Right cardiac atrium (tissue), 5 donors: ENCODE measurements at regions not wholly inside any gene's neighbourhood (a gene's known extent, or its start where the extent isn't known, plus 50 kb on each side); places are given as distances from the start of the nearest gene placed in this dataset.

ENCODE experiments used
- ATAC-seq, 2 donors: fragments of 200-7000 bp; cut with Tn5 transposase; one replicate each; pipeline versions ENCODE4 v1.8.0 to v1.9.1; 2020; ENCODE audit warnings: moderate library complexity in 2 of 2, mild to moderate bottlenecking in 1 of 2
- DNase-seq, 3 donors: peaks; one replicate each; pipeline ENCODE4 v3.0.0-alpha.2; 2020
- H3K27ac ChIP-seq: one replicate; pipeline ENCODE4 v1.5.1; 2013; ENCODE audit warnings: mild to moderate bottlenecking, low read length, control low read depth, moderate library complexity
- H3K27me3 ChIP-seq: one replicate; pipeline ENCODE4 v1.6.1; 2013; ENCODE audit not compliant: control insufficient read depth, insufficient read depth
- H3K4me1 ChIP-seq: one replicate; pipeline ENCODE4 v1.6.1; 2013; ENCODE audit warnings: low read length; ENCODE audit not compliant: control insufficient read depth, insufficient read depth
- H3K4me3 ChIP-seq: one replicate; pipeline ENCODE4 v1.5.1; 2013; ENCODE audit warnings: low read length, control low read depth
- H3K9me3 ChIP-seq: one replicate; pipeline ENCODE4 v1.6.1; 2013; ENCODE audit warnings: low read length; ENCODE audit not compliant: control insufficient read depth
- WGBS: extraction: QIAGEN DNeasy Blood & Tissue Kit; methylation state at CpG from one replicate; pipeline ENCODE4 v1.1.7; 2013; 5-methylcytosine and 5-hydroxymethylcytosine counted together
- intact Hi-C, 4 donors: fragments of 100-400 bp; cut with DNase I; formaldehyde crosslinking; loops; one replicate each; pipeline versions ENCODE4 v1.11.0 to v1.14.0; 2022 to 2023
- donor health status: healthy with polysubstance abuse.
- donor health status: DM: no; HTN: yes; CAD: no.
- donor health status: DM: no; HTN: no; CAD: no.
- donor health status: DM: no; HTN: yes; CAD: no; lungs with severe emphysema.
- donor health status: DM: yes; HTN: yes; CAD: no.

DNA sequence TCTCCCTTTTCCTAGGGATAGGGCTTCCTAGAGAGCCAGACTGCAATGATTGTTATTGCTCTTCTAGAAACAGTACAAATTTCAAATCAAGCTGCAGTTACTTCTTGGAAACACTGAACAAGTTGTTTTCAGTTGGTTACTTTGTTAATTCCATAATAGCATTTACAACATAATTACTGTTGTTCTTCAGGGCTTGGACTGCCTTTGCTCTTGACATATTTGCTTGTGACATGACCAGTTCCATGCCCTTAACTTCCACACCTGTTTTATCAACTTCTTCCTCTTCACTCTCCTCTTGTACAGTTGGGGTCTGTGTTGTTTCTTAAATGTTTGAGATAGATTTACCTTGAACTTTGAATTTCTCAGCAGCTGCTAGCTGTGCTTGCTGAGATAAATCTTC, 104.4 kb downstream of the SEC23IP start:
- no peak overlapping the region for H3K27ac ChIP-seq
- no peak for ATAC-seq
- H3K27me3 ChIP-seq = no peaks in the 10 kb centered on the region
- no peak for DNase-seq
- intact Hi-C loops = no loop called here
- H3K4me1 ChIP-seq = no peaks in the 10 kb centered on the region
- no peaks in the 10 kb centered on the region for H3K9me3 ChIP-seq
- H3K4me3 ChIP-seq = no peak overlapping the region

DNA sequence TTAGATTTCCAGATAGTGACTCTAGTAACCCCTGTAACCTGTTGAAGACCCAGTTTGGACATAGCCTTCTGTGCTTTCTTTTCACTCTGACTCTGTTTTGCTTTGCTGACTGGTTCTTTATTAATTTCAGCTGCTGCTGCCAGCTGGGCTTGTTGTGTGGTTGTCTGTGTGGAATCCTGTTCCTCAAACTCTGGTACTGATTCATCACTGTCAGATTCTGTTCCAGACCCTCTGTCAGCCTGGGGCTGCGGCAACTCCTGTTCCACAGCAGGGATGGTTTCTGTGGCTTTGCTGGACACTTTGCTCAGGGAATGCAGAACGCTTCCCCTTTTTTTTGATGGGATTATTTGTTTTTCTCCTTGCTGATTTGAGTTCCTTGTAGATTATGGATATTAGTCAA, 104.9 kb downstream of the SEC23IP start:
- intact Hi-C loops = no loop called here
- H3K4me3 ChIP-seq = no peak overlapping the region
- DNase-seq = no peak
- no peaks in the 10 kb centered on the region for H3K4me1 ChIP-seq
- no peak for ATAC-seq
- 68% methylated on average over 2 of the region's 2 CpGs for WGBS
- no peaks in the 10 kb centered on the region for H3K27me3 ChIP-seq
- no peak overlapping the region for H3K27ac ChIP-seq
- no peaks in the 10 kb centered on the region for H3K9me3 ChIP-seq

DNA sequence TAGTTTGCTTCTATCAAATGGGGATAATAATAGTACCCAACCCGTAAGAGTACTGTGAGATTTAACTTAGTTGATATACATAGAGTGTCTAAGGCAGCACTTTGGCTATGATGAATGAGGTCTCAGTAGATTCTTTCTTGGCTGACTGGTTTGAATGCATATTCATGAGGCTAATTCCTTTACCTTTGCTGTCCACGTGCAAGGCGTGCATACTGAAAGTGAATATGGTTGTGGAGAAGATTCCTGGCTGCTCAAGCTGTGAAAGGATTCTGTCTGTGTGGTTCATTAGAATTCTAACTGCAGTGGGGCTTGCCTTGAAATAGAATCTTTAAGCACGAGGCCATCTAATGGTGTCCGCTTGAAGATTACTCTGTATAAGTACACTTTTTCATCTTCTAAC, 110.3 kb downstream of the SEC23IP start:
- 79% methylated on average over 5 of the region's 5 CpGs for WGBS
- intact Hi-C loops = no loop called here
- Histone ChIP-seq H3K27ac (no peak overlapping the region), H3K27me3 (no peaks in the 10 kb centered on the region), H3K4me3 (no peak overlapping the region), H3K9me3 (no peaks in the 10 kb centered on the region), H3K4me1 (no peaks in the 10 kb centered on the region)
- DNase-seq = no peak
- no peak for ATAC-seq

DNA sequence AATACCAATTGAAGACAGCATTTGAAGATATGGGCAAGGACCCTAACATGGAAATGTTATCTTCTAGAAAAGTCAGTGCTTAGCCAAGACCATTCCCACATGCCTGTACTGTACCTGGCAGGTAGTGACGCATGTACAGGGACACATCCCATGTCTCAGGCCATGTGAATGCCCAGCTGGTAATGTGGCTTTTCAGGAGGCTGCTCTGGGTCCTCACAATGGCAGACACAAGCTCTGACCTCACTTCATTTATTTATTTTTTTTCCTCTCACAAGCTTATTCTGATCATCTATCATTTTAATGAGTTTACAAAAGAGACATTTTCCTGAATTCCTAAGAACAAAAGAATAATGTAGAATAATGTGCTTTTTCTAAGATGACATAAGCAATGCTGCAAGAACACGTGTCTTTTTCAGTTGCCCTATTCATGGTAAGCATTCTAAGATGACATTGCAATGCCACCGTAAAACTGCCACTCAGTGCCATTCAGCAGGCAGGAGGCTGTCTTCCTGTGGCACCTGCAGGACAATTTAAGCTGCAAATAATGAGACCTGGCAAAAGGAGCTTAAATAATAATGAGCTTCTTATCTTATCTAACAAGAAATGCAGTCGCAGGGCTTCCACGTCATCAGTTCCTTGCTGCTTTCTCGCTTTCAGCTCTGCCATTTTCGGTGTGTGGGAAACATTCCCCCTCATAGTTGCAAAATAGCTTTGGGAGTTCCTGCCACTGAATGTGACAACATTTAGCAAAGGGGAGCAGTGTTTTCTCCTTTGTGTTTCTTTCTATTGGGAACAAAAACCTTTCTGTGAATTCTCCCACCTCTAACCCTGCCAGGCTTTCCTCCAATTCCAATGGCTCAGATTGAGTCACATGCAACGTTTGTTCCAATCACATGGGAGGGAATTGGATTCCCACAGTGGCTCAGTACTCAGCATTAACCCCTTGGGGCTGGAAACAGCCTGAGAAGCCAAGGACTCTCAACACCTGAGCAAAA, 113.0 kb downstream of the SEC23IP start:
- Histone ChIP-seq H3K4me3 (no peak overlapping the region), H3K27ac (no peak overlapping the region), H3K27me3 (no peaks in the 10 kb centered on the region), H3K9me3 (no peaks in the 10 kb centered on the region), H3K4me1 (no peaks in the 10 kb centered on the region)
- ATAC-seq (no peak), DNase-seq (no peak)
- WGBS = 42% methylated on average over 8 of the region's 8 CpGs
- intact Hi-C loops = no loop called here

DNA sequence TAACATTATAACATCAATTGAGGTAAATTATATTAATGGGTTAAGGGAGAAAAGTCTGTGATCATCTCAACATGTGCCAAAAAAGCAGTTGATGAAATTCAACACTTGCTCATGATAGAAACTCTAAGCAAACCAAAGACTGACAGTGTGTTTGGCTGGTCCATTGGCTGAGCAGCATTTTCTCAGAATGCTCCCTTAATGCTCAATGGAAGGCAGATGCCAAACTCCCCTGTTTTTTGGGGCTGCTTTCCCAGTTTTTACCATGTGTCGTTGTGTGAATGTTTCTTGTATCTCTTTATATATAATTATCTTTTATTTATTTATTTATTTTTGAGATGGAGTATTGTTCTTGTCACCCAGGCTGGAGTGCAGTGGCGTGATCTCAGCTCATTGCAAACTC, 114.7 kb downstream of the SEC23IP start:
- no peaks in the 10 kb centered on the region for H3K4me1 ChIP-seq
- intact Hi-C loops = no loop called here
- no peak for ATAC-seq

DNA sequence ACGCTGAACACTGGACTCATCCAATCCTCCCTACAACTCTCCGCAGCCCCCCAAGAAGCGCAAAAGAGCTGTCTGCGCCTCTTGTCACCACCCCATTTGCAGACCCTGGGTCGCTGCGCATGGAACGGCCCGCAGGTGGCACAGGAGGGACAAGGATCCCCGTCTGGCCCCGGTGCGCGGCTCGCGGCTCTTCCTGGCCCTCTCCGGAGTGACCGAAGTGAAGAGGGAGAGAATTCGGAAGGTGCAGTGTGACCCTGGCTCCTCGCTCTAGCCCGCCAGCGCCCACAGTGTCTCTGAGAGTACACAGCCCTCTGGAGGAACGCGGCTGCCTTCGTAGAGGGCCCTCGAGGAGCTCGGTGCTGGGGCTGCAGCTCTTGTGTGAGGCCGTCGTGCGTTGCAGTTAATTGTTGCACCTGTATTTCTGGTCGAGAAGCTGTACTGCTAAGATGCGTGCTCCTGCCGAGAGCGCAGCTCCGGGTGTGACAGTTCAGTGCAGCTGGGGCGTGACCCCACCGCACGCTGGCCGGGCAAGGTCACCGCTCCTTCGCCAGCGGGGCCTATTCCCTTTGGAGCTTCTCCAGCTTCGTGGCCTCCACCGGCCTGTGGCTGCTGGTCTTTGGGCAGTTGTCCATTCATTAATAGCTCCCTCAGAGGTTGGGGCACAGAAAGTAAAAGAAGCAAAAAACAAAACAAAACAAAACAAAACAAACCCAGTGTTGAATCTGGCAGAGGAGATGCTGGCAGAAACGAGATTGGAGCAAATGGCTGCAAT, 119.0 kb downstream of the SEC23IP start:
- Histone ChIP-seq H3K27me3 (no peaks in the 10 kb centered on the region), H3K4me1 (no peaks in the 10 kb centered on the region), H3K4me3 (no peak overlapping the region), H3K9me3 (no peaks in the 10 kb centered on the region), H3K27ac (no peak overlapping the region)
- DNase-seq = peak in 1 of 3 donors; percentile 42
- intact Hi-C loops = no loop called here
- 46% methylated on average over 43 of the region's 43 CpGs for WGBS
- ATAC-seq = no peak

More for the DNA sequence above, 114.7 kb downstream of the SEC23IP start:
- Histone ChIP-seq H3K4me3 (no peak overlapping the region), H3K9me3 (no peaks in the 10 kb centered on the region), H3K27me3 (no peaks in the 10 kb centered on the region), H3K27ac (no peak overlapping the region)
- 59% methylated on average over 2 of the region's 2 CpGs for WGBS
- DNase-seq = no peak

DNA sequence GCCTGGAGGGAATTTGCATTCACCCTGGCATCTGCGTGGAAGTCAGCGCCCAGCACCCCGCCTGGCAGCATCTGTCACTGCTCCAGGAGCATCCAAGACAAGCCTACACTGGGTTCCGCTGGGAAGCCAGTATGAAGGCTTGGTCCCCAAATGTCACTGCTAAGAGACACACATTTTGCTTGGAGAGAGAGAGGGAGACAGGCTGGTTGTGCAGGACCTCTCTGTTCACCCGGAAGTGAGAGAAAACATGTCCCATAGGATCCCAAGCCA, 119.5 kb downstream of the SEC23IP start:
- Histone ChIP-seq H3K4me1 (no peaks in the 10 kb centered on the region), H3K27me3 (no peaks in the 10 kb centered on the region), H3K4me3 (no peak overlapping the region), H3K9me3 (no peaks in the 10 kb centered on the region), H3K27ac (no peak overlapping the region)
- 79% methylated on average over 5 of the region's 5 CpGs for WGBS
- intact Hi-C loops = no loop called here
- DNase-seq = no peak
- ATAC-seq = no peak

DNA sequence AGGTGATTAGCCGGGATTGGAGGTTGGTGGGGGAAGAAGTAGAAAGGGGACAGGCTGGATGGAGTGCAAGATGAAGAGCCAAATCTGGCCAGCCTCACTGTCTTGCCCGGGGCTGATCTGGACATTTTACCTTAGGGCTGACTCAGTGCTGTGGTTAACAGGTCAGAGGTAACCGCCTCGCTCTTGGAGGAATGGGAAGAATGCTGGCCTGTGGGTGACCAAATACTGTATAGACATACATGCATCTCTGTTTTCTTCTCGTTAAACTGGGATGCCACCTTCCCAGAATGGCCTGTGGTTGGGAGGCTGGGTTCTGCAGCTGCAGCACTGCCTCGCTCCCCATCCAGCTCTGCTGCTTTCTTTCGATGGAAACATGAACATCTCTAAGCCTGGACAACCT, 120.0 kb downstream of the SEC23IP start:
- H3K27ac ChIP-seq = no peak overlapping the region
- no peaks in the 10 kb centered on the region for H3K27me3 ChIP-seq
- DNase-seq (no peak), ATAC-seq (no peak)
- no peaks in the 10 kb centered on the region for H3K4me1 ChIP-seq
- intact Hi-C loops = no loop called here
- H3K4me3 ChIP-seq = no peak overlapping the region
- 78% methylated on average over 7 of the region's 7 CpGs for WGBS
- H3K9me3 ChIP-seq = no peaks in the 10 kb centered on the region

DNA sequence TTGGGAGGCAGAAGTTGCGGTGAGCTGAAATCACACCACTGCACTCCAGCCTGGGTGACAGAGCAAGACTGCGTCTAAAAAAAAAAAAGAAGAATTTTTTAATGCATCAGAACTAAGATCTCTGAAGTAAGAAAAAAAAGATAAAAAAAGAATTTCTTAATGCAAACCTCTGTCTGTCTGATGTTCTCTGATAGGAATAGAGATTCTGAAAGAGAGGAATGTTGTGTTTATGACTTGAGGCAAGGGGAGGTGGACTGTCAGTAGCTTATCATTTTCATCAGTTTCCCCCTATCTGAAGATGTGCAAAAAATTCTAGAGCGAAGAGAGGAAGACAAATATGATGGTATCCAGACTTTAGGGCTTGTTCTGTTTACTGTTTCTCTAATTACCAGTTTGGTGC, 121.5 kb downstream of the SEC23IP start:
- Histone ChIP-seq H3K27ac (no peak overlapping the region), H3K27me3 (no peaks in the 10 kb centered on the region), H3K4me3 (no peak overlapping the region), H3K9me3 (no peaks in the 10 kb centered on the region), H3K4me1 (no peaks in the 10 kb centered on the region)
- WGBS = 79% methylated on average over 3 of the region's 3 CpGs
- intact Hi-C loops = no loop called here
- DNase-seq = no peak
- ATAC-seq = no peak

DNA sequence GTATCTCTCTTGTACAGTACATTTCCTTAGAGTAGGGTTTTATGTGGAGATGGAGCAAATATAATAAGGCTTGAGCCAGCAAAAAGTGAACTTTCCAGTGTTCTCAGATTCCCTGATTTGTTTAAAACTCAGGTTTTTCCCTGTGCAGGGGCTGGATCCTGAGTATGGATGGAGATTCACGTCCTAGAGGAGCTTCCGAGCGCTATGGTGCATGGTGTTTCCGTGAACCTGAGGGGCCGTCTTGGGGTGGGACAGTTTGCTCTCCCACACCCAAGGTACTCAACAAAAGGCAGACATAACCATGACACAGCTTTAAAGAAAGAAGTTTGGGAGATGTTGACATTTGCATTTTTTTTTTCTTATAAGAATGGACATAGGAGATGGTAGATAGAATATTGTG, 122.5 kb downstream of the SEC23IP start:
- WGBS = 89% methylated on average over 5 of the region's 5 CpGs
- intact Hi-C loops = no loop called here
- no peak overlapping the region for H3K4me3 ChIP-seq
- DNase-seq (no peak), ATAC-seq (no peak)
- H3K27me3 ChIP-seq = no peaks in the 10 kb centered on the region
- H3K9me3 ChIP-seq = no peaks in the 10 kb centered on the region
- no peaks in the 10 kb centered on the region for H3K4me1 ChIP-seq
- no peak overlapping the region for H3K27ac ChIP-seq

DNA sequence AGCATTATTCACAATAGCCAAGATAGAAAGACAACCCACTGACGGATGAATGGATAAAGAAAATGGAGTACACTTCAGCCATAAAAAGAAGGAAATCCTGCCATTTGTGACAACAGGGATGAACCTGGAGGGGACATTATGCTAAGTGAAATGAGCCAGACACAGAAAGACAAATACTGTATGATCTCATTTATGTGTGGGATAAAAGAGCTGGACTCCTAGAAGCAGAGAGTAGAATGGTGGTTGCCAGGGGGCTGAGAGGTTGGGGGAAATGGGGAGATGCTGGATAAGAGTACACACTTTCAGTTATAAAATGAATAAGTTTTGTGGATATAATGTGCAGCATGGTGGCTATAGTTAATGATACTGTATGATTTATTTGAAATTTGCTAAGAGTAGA, 124.4 kb downstream of the SEC23IP start:
- no peak overlapping the region for H3K4me3 ChIP-seq
- ATAC-seq (no peak), DNase-seq (no peak)
- intact Hi-C loops = no loop called here
- H3K4me1 ChIP-seq = no peaks in the 10 kb centered on the region
- H3K9me3 ChIP-seq = no peaks in the 10 kb centered on the region
- 86% methylated on average over 1 of the region's 1 CpG for WGBS
- no peak overlapping the region for H3K27ac ChIP-seq
- no peaks in the 10 kb centered on the region for H3K27me3 ChIP-seq
